ENCODE measurements at regions not wholly inside any gene's neighbourhood (a gene's known extent, or its start where the extent isn't known, plus 50 kb on each side); places are given as distances from the start of the nearest gene placed in this dataset.

DNA sequence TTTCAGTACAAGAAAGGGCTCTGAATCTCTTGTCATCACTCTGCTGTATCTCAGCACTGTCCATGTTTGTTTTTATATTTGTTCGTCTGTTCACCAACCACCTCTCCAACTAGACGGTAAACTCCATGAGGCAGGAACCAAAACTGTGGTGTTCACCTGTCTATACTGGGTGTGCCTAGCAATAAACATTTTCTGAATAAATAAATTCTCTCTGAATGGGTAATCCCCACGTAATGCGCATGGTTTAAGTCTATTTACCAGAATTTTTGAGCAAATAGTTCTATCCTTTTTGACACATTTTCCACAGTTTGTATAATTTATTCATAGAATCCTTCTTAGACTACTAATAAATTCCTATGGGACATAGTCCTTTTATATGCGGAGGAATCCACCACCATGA is 400.6 kb upstream of the CFAP20DC start:
- in situ Hi-C loops (cut with MboI; ENCODE audit: low sequenced_read_pairs, unreplicated experiment) = no loop called here
- TF ChIP-seq, protein P1, sequence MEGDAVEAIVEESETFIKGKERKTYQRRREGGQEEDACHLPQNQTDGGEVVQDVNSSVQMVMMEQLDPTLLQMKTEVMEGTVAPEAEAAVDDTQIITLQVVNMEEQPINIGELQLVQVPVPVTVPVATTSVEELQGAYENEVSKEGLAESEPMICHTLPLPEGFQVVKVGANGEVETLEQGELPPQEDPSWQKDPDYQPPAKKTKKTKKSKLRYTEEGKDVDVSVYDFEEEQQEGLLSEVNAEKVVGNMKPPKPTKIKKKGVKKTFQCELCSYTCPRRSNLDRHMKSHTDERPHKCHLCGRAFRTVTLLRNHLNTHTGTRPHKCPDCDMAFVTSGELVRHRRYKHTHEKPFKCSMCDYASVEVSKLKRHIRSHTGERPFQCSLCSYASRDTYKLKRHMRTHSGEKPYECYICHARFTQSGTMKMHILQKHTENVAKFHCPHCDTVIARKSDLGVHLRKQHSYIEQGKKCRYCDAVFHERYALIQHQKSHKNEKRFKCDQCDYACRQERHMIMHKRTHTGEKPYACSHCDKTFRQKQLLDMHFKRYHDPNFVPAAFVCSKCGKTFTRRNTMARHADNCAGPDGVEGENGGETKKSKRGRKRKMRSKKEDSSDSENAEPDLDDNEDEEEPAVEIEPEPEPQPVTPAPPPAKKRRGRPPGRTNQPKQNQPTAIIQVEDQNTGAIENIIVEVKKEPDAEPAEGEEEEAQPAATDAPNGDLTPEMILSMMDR (IDR thresholded peaks at IDR 0.05; ENCODE audit: borderline replicate concordance, control extremely low read depth, extremely low read depth, insufficient read depth, missing control alignments) = no peak
- DNase-seq (ENCODE audit: low spot score) = no peak

- TF ChIP-seq, protein P1 (IDR thresholded peaks at IDR 0.05; ENCODE audit: borderline replicate concordance, control extremely low read depth, extremely low read depth, insufficient read depth, missing control alignments) = no peak
- no peak for DNase-seq (ENCODE audit: low spot score)
- in situ Hi-C loops (cut with MboI; ENCODE audit: low sequenced_read_pairs, unreplicated experiment) = no loop called here
Observed at GRCh38 chr3:59446775-59447465, 397.1 kb upstream of the CFAP20DC start.

DNA sequence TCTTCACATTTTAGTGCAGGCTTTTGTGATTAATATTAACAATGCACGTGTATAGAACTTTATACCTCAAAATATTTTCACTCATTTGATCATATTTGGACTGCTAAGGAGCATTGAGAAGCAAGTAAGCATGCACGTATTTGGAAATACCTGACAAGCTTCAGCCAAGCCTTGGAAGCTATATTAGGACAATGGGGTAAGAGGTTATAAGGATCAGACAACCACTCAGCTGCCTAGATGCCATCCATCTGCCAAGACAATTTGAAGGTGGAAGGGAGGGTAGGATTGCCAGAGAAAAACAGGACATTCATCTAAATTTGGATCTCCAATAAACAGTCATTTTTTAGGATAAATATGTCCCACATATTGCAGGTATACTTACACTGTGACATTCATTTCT is 394.9 kb upstream of the CFAP20DC start:
- in situ Hi-C loops (cut with MboI; ENCODE audit: low sequenced_read_pairs, unreplicated experiment) = no loop called here

DNA sequence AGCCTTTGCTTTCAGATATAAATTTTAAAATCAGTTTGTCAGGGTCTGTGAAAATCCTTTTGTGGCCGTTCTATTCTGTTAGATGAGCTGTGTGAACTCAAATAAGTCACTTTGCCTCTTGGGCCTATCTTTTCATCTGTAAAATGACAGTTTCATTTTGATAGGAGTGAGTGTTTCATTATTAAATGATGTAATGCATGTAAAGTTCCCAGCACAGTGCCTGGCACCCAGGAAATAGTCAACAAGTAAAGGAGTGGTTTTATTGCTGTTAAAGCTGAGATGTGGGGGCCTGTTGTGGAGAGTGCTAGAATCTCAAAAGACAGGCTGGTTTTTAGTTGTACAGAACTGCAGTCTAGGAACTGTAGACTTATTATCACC is 394.5 kb upstream of the CFAP20DC start:
- no peak for DNase-seq (ENCODE audit: low spot score)
- in situ Hi-C loops (cut with MboI; ENCODE audit: low sequenced_read_pairs, unreplicated experiment) = no loop called here
- TF ChIP-seq, protein P1 (IDR thresholded peaks at IDR 0.05; ENCODE audit: borderline replicate concordance, control extremely low read depth, extremely low read depth, insufficient read depth, missing control alignments) = no peak

More for the DNA sequence above, 394.9 kb upstream of the CFAP20DC start:
- TF ChIP-seq, protein P1 (IDR thresholded peaks at IDR 0.05; ENCODE audit: borderline replicate concordance, control extremely low read depth, extremely low read depth, insufficient read depth, missing control alignments) = no peak
- DNase-seq (ENCODE audit: low spot score) = no peak

GRCh38 chr3:59443618-59444293 is 393.9 kb upstream of the CFAP20DC start:
- DNase-seq (ENCODE audit: low spot score) = no peak
- in situ Hi-C loops (cut with MboI; ENCODE audit: low sequenced_read_pairs, unreplicated experiment) = no loop called here
- TF ChIP-seq, protein P1 (IDR thresholded peaks at IDR 0.05; ENCODE audit: borderline replicate concordance, control extremely low read depth, extremely low read depth, insufficient read depth, missing control alignments) = no peak

DNA sequence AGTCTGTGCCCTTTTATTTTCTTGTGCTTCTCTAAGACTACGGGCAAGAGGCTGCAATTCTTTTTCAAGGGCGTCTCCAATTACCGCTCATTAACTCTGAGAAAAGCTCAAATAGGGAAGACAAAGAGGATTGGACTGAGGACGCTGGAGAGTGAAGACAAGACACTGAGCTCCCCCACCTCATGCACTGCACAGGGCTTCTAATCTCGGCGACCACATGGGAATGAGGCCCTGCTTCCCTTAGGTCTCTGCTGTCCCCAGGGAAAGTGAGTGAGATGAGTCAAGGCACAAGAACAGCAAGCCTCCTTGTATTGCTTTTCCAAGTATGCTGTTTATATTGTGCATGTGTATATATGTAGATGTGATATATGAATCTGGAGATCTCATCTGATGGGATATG is 392.2 kb upstream of the CFAP20DC start:
- DNase-seq (ENCODE audit: low spot score) = no peak
- in situ Hi-C loops (cut with MboI; ENCODE audit: low sequenced_read_pairs, unreplicated experiment) = no loop called here
- TF ChIP-seq, protein P1 (IDR thresholded peaks at IDR 0.05; ENCODE audit: borderline replicate concordance, control extremely low read depth, extremely low read depth, insufficient read depth, missing control alignments) = no peak
